ENCODE measurements at regions not wholly inside any gene's neighbourhood (a gene's known extent, or its start where the extent isn't known, plus 50 kb on each side); places are given as distances from the start of the nearest gene placed in this dataset.

- no peaks in the 10 kb centered on the region for H3K9me3 ChIP-seq
- TF ChIP-seq CTCF (IDR thresholded peaks at IDR 0.05) = no peak
- no peak overlapping the region for H3K4me3 ChIP-seq
- no peaks in the 10 kb centered on the region for H3K4me1 ChIP-seq
- H3K36me3 ChIP-seq = no peaks in the 10 kb centered on the region
- no peaks in the 10 kb centered on the region for H3K27me3 ChIP-seq
- DNase-seq (ENCODE audit: low spot score) = no peak
- H3K27ac ChIP-seq = no peak overlapping the region
Observed at GRCh38 chr6:112622036-112622435, 274.9 kb downstream of the RFPL4B start.

GRCh38 chr6:112626468-112627082 lies 279.4 kb downstream of the RFPL4B start:
- no peak overlapping the region for H3K4me3 ChIP-seq
- H3K27me3 ChIP-seq = no peaks in the 10 kb centered on the region
- H3K27ac ChIP-seq = no peak overlapping the region
- no peaks in the 10 kb centered on the region for H3K9me3 ChIP-seq
- H3K4me1 ChIP-seq = no peaks in the 10 kb centered on the region
- DNase-seq (ENCODE audit: low spot score) = no peak
- H3K36me3 ChIP-seq = no peaks in the 10 kb centered on the region
- no peak for TF ChIP-seq CTCF (IDR thresholded peaks at IDR 0.05)

- Histone ChIP-seq H3K36me3 (no peaks in the 10 kb centered on the region), H3K9me3 (no peaks in the 10 kb centered on the region), H3K4me1 (no peaks in the 10 kb centered on the region), H3K27me3 (no peaks in the 10 kb centered on the region), H3K4me3 (no peak overlapping the region), H3K27ac (no peak overlapping the region)
- no peak for DNase-seq (ENCODE audit: low spot score)
- no peak for TF ChIP-seq CTCF (IDR thresholded peaks at IDR 0.05)
Observed at GRCh38 chr6:112634376-112634775, 287.2 kb downstream of the RFPL4B start.

- TF ChIP-seq CTCF (IDR thresholded peaks at IDR 0.05) = no peak
- DNase-seq (ENCODE audit: low spot score) = no peak
- Histone ChIP-seq H3K9me3 (no peaks in the 10 kb centered on the region), H3K36me3 (no peaks in the 10 kb centered on the region), H3K27me3 (no peaks in the 10 kb centered on the region), H3K4me1 (no peaks in the 10 kb centered on the region), H3K4me3 (no peak overlapping the region), H3K27ac (no peak overlapping the region)
Observed at GRCh38 chr6:112636650-112637262, 289.6 kb downstream of the RFPL4B start.

GRCh38 chr6:112639391-112639831 lies 292.3 kb downstream of the RFPL4B start:
- Histone ChIP-seq H3K4me1 (no peaks in the 10 kb centered on the region), H3K27me3 (no peaks in the 10 kb centered on the region), H3K4me3 (no peak overlapping the region), H3K36me3 (no peaks in the 10 kb centered on the region), H3K27ac (no peak overlapping the region), H3K9me3 (no peaks in the 10 kb centered on the region)
- no peak for DNase-seq (ENCODE audit: low spot score)
- TF ChIP-seq CTCF (IDR thresholded peaks at IDR 0.05) = no peak

- Histone ChIP-seq H3K36me3 (no peaks in the 10 kb centered on the region), H3K9me3 (no peaks in the 10 kb centered on the region), H3K4me1 (no peaks in the 10 kb centered on the region), H3K4me3 (no peak overlapping the region), H3K27ac (no peak overlapping the region), H3K27me3 (no peaks in the 10 kb centered on the region)
- no peak for DNase-seq (ENCODE audit: low spot score)
- TF ChIP-seq CTCF (IDR thresholded peaks at IDR 0.05) = no peak
Observed at GRCh38 chr6:112640891-112641290, 293.8 kb downstream of the RFPL4B start.
